Stimulated activated CD4-positive, alpha-beta T cell treated with anti-CD3 and anti-CD28 coated beads, TNF-alpha, amount 100 ng/mL, for 1 hour (primary cell): ENCODE measurements at regions not wholly inside any gene's neighbourhood (a gene's known extent, or its start where the extent isn't known, plus 50 kb on each side); places are given as distances from the start of the nearest gene placed in this dataset.

Experiments
- DNase-seq, 3 donors: peaks; one replicate each; pipeline ENCODE4 v3.0.0-alpha.2; 2020; ENCODE audit warnings: low read depth in 3 of 3, low spot score in 1 of 3

- no peak for DNase-seq
Observed at GRCh38 chr1:87949711-87950110, 621.0 kb downstream of the LMO4 start.

- DNase-seq: no peak
Observed at GRCh38 chr1:87950369-87950768, 621.7 kb downstream of the LMO4 start.

GRCh38 chr1:87951409-87951808 lies 622.7 kb downstream of the LMO4 start:
- no peak for DNase-seq

GRCh38 chr1:87951852-87952251 lies 623.2 kb downstream of the LMO4 start:
- DNase-seq: no peak

- DNase-seq: no peak
Observed at GRCh38 chr1:87953121-87953520, 624.4 kb downstream of the LMO4 start.

- DNase-seq: peak in 2 of 3 donors; percentile 7 to 11
Observed at GRCh38 chr1:87953732-87954344, 625.2 kb downstream of the LMO4 start.

- DNase-seq: no peak
Observed at GRCh38 chr1:87955038-87955437, 626.4 kb downstream of the LMO4 start.

GRCh38 chr1:87956072-87956471 lies 627.4 kb downstream of the LMO4 start:
- DNase-seq: no peak

GRCh38 chr1:87956750-87957149 lies 628.1 kb downstream of the LMO4 start:
- no peak for DNase-seq

- DNase-seq: no peak
Observed at GRCh38 chr1:87957331-87957730, 628.7 kb downstream of the LMO4 start.

GRCh38 chr1:87958201-87958600 lies 629.5 kb downstream of the LMO4 start:
- no peak for DNase-seq

- no peak for DNase-seq
Observed at GRCh38 chr1:87958716-87959115, 630.0 kb downstream of the LMO4 start.

GRCh38 chr1:87959236-87959635 lies 630.6 kb downstream of the LMO4 start:
- DNase-seq: no peak

GRCh38 chr1:87961992-87962391 lies 633.3 kb downstream of the LMO4 start:
- no peak for DNase-seq

- DNase-seq: no peak
Observed at GRCh38 chr1:87963556-87963955, 634.9 kb downstream of the LMO4 start.

- no peak for DNase-seq
Observed at GRCh38 chr1:87965193-87965592, 636.5 kb downstream of the LMO4 start.

- no peak for DNase-seq
Observed at GRCh38 chr1:87968197-87968955, 639.7 kb downstream of the LMO4 start.

- DNase-seq: no peak
Observed at GRCh38 chr1:87969040-87969439, 640.4 kb downstream of the LMO4 start.

- DNase-seq: no peak
Observed at GRCh38 chr1:87972811-87973210, 644.1 kb downstream of the LMO4 start.

GRCh38 chr1:87973896-87974295 lies 645.2 kb downstream of the LMO4 start:
- DNase-seq: no peak

- DNase-seq: no peak
Observed at GRCh38 chr1:87976316-87976715, 647.6 kb downstream of the LMO4 start.

GRCh38 chr1:87977145-87977544 lies 648.5 kb downstream of the LMO4 start:
- no peak for DNase-seq

- DNase-seq: no peak
Observed at GRCh38 chr1:87979079-87979478, 650.4 kb downstream of the LMO4 start.
